SJSA1 (cell line): ENCODE measurements at regions not wholly inside any gene's neighbourhood (a gene's known extent, or its start where the extent isn't known, plus 50 kb on each side); places are given as distances from the start of the nearest gene placed in this dataset.

ENCODE experiments used
- DNase-seq, 2 experiments: peaks; one replicate each; pipeline ENCODE4 v3.0.0-alpha.2; 2015 to 2020; ENCODE audit warnings: low spot score in 2 of 2, low read depth in 1 of 2
- H3K27ac ChIP-seq: fragments of 250-450 bp; sonication (Bioruptor Pico); 2 replicates; pipeline ENCODE4 v1.5.1; 2020; ENCODE audit warnings: mild to moderate bottlenecking, moderate library complexity
- H3K27me3 ChIP-seq: fragments of 250-450 bp; sonication (Bioruptor Pico); replicated peaks from 2 replicates; pipeline ENCODE4 v1.5.1; 2020; ENCODE audit warnings: mild to moderate bottlenecking, moderate library complexity
- H3K36me3 ChIP-seq: fragments of 250-450 bp; sonication (Bioruptor Pico); 2 replicates; pipeline ENCODE4 v1.5.1; 2020; ENCODE audit warnings: mild to moderate bottlenecking
- H3K4me1 ChIP-seq: fragments of 250-450 bp; sonication (Bioruptor Pico); replicated peaks from 2 replicates; pipeline ENCODE4 v1.6.1; 2021; ENCODE audit warnings: mild to moderate bottlenecking
- H3K4me3 ChIP-seq: fragments of 250-450 bp; sonication (Bioruptor Pico); 2 replicates; pipeline ENCODE4 v1.5.1; 2020; ENCODE audit warnings: mild to moderate bottlenecking
- H3K9me3 ChIP-seq: fragments of 250-450 bp; sonication (Bioruptor Pico); replicated peaks from 2 replicates; pipeline ENCODE4 v1.5.1; 2020; ENCODE audit warnings: mild to moderate bottlenecking

- Histone ChIP-seq H3K36me3 (no peaks in the 10 kb centered on the region), H3K4me1 (no peaks in the 10 kb centered on the region), H3K9me3 (no peaks in the 10 kb centered on the region; the same call in 1 of the 2 replicates), H3K4me3 (no peak overlapping the region), H3K27ac (no peak overlapping the region), H3K27me3 (no peaks in the 10 kb centered on the region)
- DNase-seq: no peak
Observed at GRCh38 chr19:29021232-29021916, 191.6 kb downstream of the UQCRFS1 start.

GRCh38 chr19:29019403-29019802 is 193.5 kb downstream of the UQCRFS1 start:
- H3K4me1 ChIP-seq: no peaks in the 10 kb centered on the region
- no peaks in the 10 kb centered on the region; the same call in 1 of the 2 replicates for H3K9me3 ChIP-seq
- no peak overlapping the region for H3K4me3 ChIP-seq
- DNase-seq: no peak
- H3K27me3 ChIP-seq: no peaks in the 10 kb centered on the region
- H3K36me3 ChIP-seq: no peaks in the 10 kb centered on the region
- H3K27ac ChIP-seq: no peak overlapping the region

- Histone ChIP-seq H3K27me3 (no peaks in the 10 kb centered on the region), H3K4me1 (no peaks in the 10 kb centered on the region), H3K9me3 (no peaks in the 10 kb centered on the region; the same call in 1 of the 2 replicates), H3K4me3 (no peak overlapping the region), H3K27ac (no peak overlapping the region), H3K36me3 (no peaks in the 10 kb centered on the region)
- no peak for DNase-seq
Observed at GRCh38 chr19:29018542-29018941, 194.4 kb downstream of the UQCRFS1 start.

GRCh38 chr19:29017788-29018187 is 195.2 kb downstream of the UQCRFS1 start:
- H3K4me3 ChIP-seq: no peak overlapping the region
- H3K9me3 ChIP-seq: no peaks in the 10 kb centered on the region; the same call in 1 of the 2 replicates
- no peaks in the 10 kb centered on the region for H3K27me3 ChIP-seq
- no peaks in the 10 kb centered on the region for H3K36me3 ChIP-seq
- H3K4me1 ChIP-seq: no peaks in the 10 kb centered on the region
- DNase-seq: no peak
- H3K27ac ChIP-seq: no peak overlapping the region

- no peak overlapping the region for H3K27ac ChIP-seq
- no peak overlapping the region for H3K4me3 ChIP-seq
- no peaks in the 10 kb centered on the region for H3K27me3 ChIP-seq
- H3K9me3 ChIP-seq: no peaks in the 10 kb centered on the region; the same call in 1 of the 2 replicates
- H3K36me3 ChIP-seq: no peaks in the 10 kb centered on the region
- no peaks in the 10 kb centered on the region for H3K4me1 ChIP-seq
- DNase-seq: no peak
Observed at GRCh38 chr19:29016926-29017760, 195.8 kb downstream of the UQCRFS1 start.

GRCh38 chr19:29016353-29016752 is 196.6 kb downstream of the UQCRFS1 start:
- H3K36me3 ChIP-seq: no peaks in the 10 kb centered on the region
- DNase-seq: no peak
- H3K4me3 ChIP-seq: no peak overlapping the region
- H3K4me1 ChIP-seq: no peaks in the 10 kb centered on the region
- H3K27ac ChIP-seq: no peak overlapping the region
- no peaks in the 10 kb centered on the region for H3K27me3 ChIP-seq
- H3K9me3 ChIP-seq: no peaks in the 10 kb centered on the region; the same call in 1 of the 2 replicates

GRCh38 chr19:29015569-29015968 is 197.4 kb downstream of the UQCRFS1 start:
- Histone ChIP-seq H3K27me3 (no peaks in the 10 kb centered on the region), H3K9me3 (no peaks in the 10 kb centered on the region; the same call in 1 of the 2 replicates), H3K4me1 (no peaks in the 10 kb centered on the region), H3K27ac (no peak overlapping the region), H3K36me3 (no peaks in the 10 kb centered on the region), H3K4me3 (no peak overlapping the region)
- DNase-seq: no peak

- Histone ChIP-seq H3K27ac (no peak overlapping the region), H3K36me3 (no peaks in the 10 kb centered on the region), H3K4me1 (no peaks in the 10 kb centered on the region), H3K9me3 (no peaks in the 10 kb centered on the region; the same call in 1 of the 2 replicates), H3K4me3 (no peak overlapping the region), H3K27me3 (no peaks in the 10 kb centered on the region)
- no peak for DNase-seq
Observed at GRCh38 chr19:29014857-29015436, 198.0 kb downstream of the UQCRFS1 start.

GRCh38 chr19:29013988-29014387 is 199.0 kb downstream of the UQCRFS1 start:
- H3K27ac ChIP-seq: no peak overlapping the region
- no peak for DNase-seq
- H3K27me3 ChIP-seq: no peaks in the 10 kb centered on the region
- H3K36me3 ChIP-seq: no peaks in the 10 kb centered on the region
- H3K4me1 ChIP-seq: no peaks in the 10 kb centered on the region
- no peaks in the 10 kb centered on the region; the same call in 1 of the 2 replicates for H3K9me3 ChIP-seq
- H3K4me3 ChIP-seq: no peak overlapping the region

- no peaks in the 10 kb centered on the region for H3K36me3 ChIP-seq
- no peak overlapping the region for H3K27ac ChIP-seq
- no peak overlapping the region for H3K4me3 ChIP-seq
- DNase-seq: no peak
- H3K4me1 ChIP-seq: no peaks in the 10 kb centered on the region
- H3K9me3 ChIP-seq: no peaks in the 10 kb centered on the region; the same call in 1 of the 2 replicates
- H3K27me3 ChIP-seq: no peaks in the 10 kb centered on the region
Observed at GRCh38 chr19:29013325-29013724, 199.6 kb downstream of the UQCRFS1 start.

- H3K36me3 ChIP-seq: no peaks in the 10 kb centered on the region
- no peak overlapping the region for H3K4me3 ChIP-seq
- H3K4me1 ChIP-seq: no peaks in the 10 kb centered on the region
- no peak overlapping the region for H3K27ac ChIP-seq
- H3K9me3 ChIP-seq: no peaks in the 10 kb centered on the region; the same call in 1 of the 2 replicates
- DNase-seq: no peak
- H3K27me3 ChIP-seq: no peaks in the 10 kb centered on the region
Observed at GRCh38 chr19:29012457-29012856, 200.5 kb downstream of the UQCRFS1 start.

GRCh38 chr19:29010276-29010675 is 202.7 kb downstream of the UQCRFS1 start:
- no peaks in the 10 kb centered on the region for H3K9me3 ChIP-seq
- no peak overlapping the region for H3K4me3 ChIP-seq
- DNase-seq: no peak
- no peaks in the 10 kb centered on the region for H3K4me1 ChIP-seq
- no peaks in the 10 kb centered on the region for H3K36me3 ChIP-seq
- no peaks in the 10 kb centered on the region for H3K27me3 ChIP-seq
- H3K27ac ChIP-seq: no peak overlapping the region

GRCh38 chr19:29006057-29006735 is 206.8 kb downstream of the UQCRFS1 start:
- no peaks in the 10 kb centered on the region for H3K4me1 ChIP-seq
- no peaks in the 10 kb centered on the region for H3K9me3 ChIP-seq
- H3K36me3 ChIP-seq: no peaks in the 10 kb centered on the region
- no peak overlapping the region for H3K4me3 ChIP-seq
- H3K27me3 ChIP-seq: no peaks in the 10 kb centered on the region
- no peak for DNase-seq
- no peak overlapping the region for H3K27ac ChIP-seq
